ENCODE measurements at regions not wholly inside any gene's neighbourhood (a gene's known extent, or its start where the extent isn't known, plus 50 kb on each side); places are given as distances from the start of the nearest gene placed in this dataset.

DNA sequence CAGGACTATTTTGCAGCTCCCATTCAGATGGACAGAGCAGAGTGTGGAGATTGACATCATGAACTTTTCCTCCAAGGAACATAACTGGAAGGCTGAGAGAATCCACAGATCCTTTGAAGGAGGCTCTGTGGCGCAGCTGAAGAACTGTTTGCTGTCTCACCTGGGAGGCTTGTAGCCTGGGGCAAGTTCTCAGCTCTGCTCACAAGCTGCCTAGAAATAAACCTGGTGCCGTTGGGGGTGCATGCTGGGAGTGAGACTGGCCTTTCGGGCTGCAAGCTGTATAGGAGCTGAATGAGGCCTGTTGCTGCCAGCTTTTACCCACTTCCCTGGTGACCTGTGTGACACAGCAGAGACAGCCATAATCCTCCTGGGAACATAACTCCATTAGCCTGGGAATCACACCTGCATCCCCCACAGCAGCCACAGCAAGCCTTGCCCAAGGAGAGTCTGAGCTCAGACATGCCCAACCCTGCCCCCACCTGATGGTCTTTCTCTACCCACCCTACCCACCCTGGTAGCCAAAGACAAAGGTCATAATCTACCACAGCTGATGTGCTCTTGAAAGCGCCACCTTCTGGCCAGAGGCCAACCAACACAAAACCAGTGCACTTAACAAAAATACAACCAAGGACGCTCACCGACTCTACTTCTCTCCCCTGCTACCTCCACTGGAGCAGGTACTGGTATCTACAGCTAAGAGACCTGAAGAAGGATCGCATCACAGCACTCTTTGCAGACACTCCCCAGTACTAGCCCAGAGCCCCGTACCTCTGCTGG, 205.1 kb upstream of the MRPS30 start:
- H3K36me3 ChIP-seq = no peaks in the 10 kb centered on the region
- no peaks in the 10 kb centered on the region for H3K27me3 ChIP-seq
- H3K9me3 ChIP-seq (ENCODE audit: low read depth) = no peaks in the 10 kb centered on the region
- TF ChIP-seq, protein P1, sequence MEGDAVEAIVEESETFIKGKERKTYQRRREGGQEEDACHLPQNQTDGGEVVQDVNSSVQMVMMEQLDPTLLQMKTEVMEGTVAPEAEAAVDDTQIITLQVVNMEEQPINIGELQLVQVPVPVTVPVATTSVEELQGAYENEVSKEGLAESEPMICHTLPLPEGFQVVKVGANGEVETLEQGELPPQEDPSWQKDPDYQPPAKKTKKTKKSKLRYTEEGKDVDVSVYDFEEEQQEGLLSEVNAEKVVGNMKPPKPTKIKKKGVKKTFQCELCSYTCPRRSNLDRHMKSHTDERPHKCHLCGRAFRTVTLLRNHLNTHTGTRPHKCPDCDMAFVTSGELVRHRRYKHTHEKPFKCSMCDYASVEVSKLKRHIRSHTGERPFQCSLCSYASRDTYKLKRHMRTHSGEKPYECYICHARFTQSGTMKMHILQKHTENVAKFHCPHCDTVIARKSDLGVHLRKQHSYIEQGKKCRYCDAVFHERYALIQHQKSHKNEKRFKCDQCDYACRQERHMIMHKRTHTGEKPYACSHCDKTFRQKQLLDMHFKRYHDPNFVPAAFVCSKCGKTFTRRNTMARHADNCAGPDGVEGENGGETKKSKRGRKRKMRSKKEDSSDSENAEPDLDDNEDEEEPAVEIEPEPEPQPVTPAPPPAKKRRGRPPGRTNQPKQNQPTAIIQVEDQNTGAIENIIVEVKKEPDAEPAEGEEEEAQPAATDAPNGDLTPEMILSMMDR (IDR thresholded peaks at IDR 0.05; ENCODE audit: low read depth, low read length) = no peak
- H3K4me1 ChIP-seq (ENCODE audit: low read depth) = no peaks in the 10 kb centered on the region
- DNase-seq (ENCODE audit: low read depth in 1 of 2, low spot score in 1 of 2) = no peak
- H3K27ac ChIP-seq = no peak overlapping the region
- H3K4me3 ChIP-seq = no peak overlapping the region

DNA sequence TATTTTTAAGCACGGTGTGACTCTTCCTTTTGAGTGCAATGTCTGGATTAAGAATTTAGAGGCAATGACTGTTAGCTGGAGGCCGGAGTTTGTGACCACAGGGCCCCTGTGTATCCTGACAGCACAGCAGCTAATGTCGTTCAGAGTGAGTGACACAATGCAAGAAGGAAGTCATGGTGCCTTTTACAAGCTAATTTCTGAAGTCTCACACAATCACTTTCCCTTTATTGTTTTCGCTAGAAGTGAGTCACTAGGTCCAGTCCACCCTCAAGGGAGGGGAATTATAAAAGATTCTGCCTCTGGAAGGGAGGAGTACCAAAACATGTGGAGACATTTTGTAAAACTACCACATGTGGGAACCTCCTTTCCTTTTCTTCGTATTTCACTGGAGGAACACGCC, 185.5 kb upstream of the FGF10 start:
- no peaks in the 10 kb centered on the region for H3K9me3 ChIP-seq (ENCODE audit: low read depth)
- H3K27me3 ChIP-seq = no peaks in the 10 kb centered on the region
- H3K27ac ChIP-seq = no peak overlapping the region
- H3K4me3 ChIP-seq = no peak overlapping the region
- H3K36me3 ChIP-seq = no peaks in the 10 kb centered on the region
- no peak for DNase-seq (ENCODE audit: low read depth in 1 of 2, low spot score in 1 of 2)
- no peaks in the 10 kb centered on the region for H3K4me1 ChIP-seq (ENCODE audit: low read depth)
- TF ChIP-seq, protein P1 (IDR thresholded peaks at IDR 0.05; ENCODE audit: low read depth, low read length) = no peak

DNA sequence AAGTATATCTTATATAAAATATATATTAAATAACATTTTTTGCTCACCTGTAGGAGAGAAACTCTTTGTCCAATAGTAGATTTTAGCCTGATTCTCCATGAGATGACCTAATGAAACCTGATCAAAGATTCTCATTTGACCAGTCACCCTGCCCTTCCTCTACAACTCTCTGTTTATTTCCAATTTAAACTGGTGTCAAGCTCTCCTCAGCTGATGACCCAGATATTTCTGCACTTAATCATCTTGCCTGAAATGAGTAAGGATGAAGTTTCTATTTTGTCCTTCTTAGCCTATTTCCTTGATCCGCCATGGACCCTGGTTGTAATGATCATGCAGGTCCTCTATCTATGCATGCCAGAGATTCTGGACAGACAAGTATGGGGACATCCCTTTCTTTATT, 179.3 kb upstream of the FGF10 start:
- no peak overlapping the region for H3K27ac ChIP-seq

DNA sequence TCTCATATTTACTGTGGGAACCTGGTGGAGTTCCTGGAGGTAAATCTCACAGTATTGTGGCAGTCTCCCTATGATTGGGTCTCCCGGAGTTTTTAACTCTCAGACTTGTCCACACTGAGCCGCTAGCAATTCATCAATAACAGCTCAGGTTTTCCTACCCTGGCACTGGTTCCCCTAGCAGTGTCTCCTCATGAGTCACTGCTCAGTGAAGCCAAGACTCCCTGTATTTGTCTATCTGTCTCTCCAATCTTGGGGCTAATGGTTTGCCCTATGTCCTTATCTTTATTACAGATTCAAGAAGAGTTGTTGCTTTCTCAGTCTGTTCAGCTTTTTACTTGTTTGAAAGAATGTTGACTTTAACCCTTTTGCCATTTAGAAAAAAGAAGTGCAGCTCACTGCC, 176.7 kb upstream of the FGF10 start:
- H3K9me3 ChIP-seq (ENCODE audit: low read depth) = no peaks in the 10 kb centered on the region
- TF ChIP-seq, protein P1 (IDR thresholded peaks at IDR 0.05; ENCODE audit: low read depth, low read length) = no peak
- H3K4me1 ChIP-seq (ENCODE audit: low read depth) = peaks cover 16% of the 10 kb centered on the region
- no peaks in the 10 kb centered on the region for H3K36me3 ChIP-seq
- no peak overlapping the region for H3K4me3 ChIP-seq
- peak overlapping the region; percentile 75 for H3K27ac ChIP-seq
- H3K27me3 ChIP-seq = no peaks in the 10 kb centered on the region
- no peak for DNase-seq (ENCODE audit: low read depth in 1 of 2, low spot score in 1 of 2)

More for the DNA sequence above, 179.3 kb upstream of the FGF10 start:
- Histone ChIP-seq H3K4me3 (no peak overlapping the region), H3K9me3 (ENCODE audit: low read depth) (no peaks in the 10 kb centered on the region), H3K36me3 (no peaks in the 10 kb centered on the region), H3K27me3 (no peaks in the 10 kb centered on the region), H3K4me1 (ENCODE audit: low read depth) (peaks cover 16% of the 10 kb centered on the region)
- TF ChIP-seq, protein P1 (IDR thresholded peaks at IDR 0.05; ENCODE audit: low read depth, low read length) = no peak
- no peak for DNase-seq (ENCODE audit: low read depth in 1 of 2, low spot score in 1 of 2)

DNA sequence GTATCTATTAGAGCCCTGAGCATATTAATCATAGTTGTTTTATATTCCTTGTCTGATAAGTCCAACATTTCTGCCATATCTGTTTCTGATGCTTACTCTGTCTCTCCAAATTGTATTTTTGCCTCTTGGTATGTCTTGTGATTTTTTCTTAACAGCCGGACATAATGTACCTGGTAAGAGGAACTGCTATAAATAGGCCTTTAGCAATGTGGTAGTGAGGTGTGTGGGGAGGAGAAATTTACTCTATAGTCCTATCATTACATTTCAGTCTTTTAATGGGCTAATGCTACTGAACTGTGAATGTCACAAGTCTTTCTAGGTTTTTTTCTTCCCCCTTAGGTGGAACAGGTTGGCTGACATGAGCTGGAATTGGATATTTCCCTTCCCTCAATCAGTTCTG, 176.1 kb upstream of the FGF10 start:
- H3K4me3 ChIP-seq = no peak overlapping the region
- TF ChIP-seq, protein P1 (IDR thresholded peaks at IDR 0.05; ENCODE audit: low read depth, low read length) = no peak
- peaks cover 16% of the 10 kb centered on the region for H3K4me1 ChIP-seq (ENCODE audit: low read depth)
- H3K27me3 ChIP-seq = no peaks in the 10 kb centered on the region
- H3K36me3 ChIP-seq = no peaks in the 10 kb centered on the region
- peak overlapping the region; percentile 75 for H3K27ac ChIP-seq
- no peaks in the 10 kb centered on the region for H3K9me3 ChIP-seq (ENCODE audit: low read depth)
- peak in 1 of 2 donors; percentile 16 for DNase-seq (ENCODE audit: low read depth in 1 of 2, low spot score in 1 of 2)
